Sigmoid colon (tissue), 6 donors: ENCODE measurements at regions not wholly inside any gene's neighbourhood (a gene's known extent, or its start where the extent isn't known, plus 50 kb on each side); places are given as distances from the start of the nearest gene placed in this dataset.

ENCODE experiments used
- DNase-seq: peaks from one replicate; pipeline ENCODE4 v3.0.0-alpha.2; 2019
- H3K27ac ChIP-seq, 4 donors: fragments of 200-600 bp; sonication (generic); one replicate each; pipeline ENCODE4 v1.5.1; 2016 to 2019; ENCODE audit warnings: mild to moderate bottlenecking in 1 of 4
- H3K27me3 ChIP-seq, 3 donors: fragments of 200-600 bp; sonication (generic); one replicate each; pipeline ENCODE4 v1.5.1; 2019; ENCODE audit warnings: mild to moderate bottlenecking in 1 of 3
- H3K36me3 ChIP-seq, 4 donors: fragments of 200-600 bp; sonication (generic); one replicate each; pipeline ENCODE4 v1.5.1; 2016 to 2019
- H3K4me1 ChIP-seq, 4 donors: fragments of 200-600 bp; sonication (generic); one replicate each; pipeline ENCODE4 v1.5.1; 2017 to 2019
- H3K4me3 ChIP-seq, 4 donors: fragments of 200-600 bp; sonication (generic); one replicate each; pipeline ENCODE4 v1.5.1; 2017 to 2019; ENCODE audit warnings: mild to moderate bottlenecking in 2 of 4, moderate library complexity in 1 of 4
- H3K9me3 ChIP-seq, 4 donors: fragments of 200-600 bp in 3 of 4; sonication (generic) in 3 of 4; one replicate each; pipeline versions ENCODE4 v1.5.1 to v1.6.1; 2013 to 2019
- CTCF ChIP-seq, 4 experiments: fragments of 450-650 bp in 3 of 4; fragments of 200-600 bp in 1 of 4; IDR thresholded peaks; one replicate each; pipeline ENCODE4 v1.5.1; 2016 to 2019; ENCODE audit warnings: antibody characterized with exemption in 4 of 4, mild to moderate bottlenecking in 3 of 4, moderate library complexity in 2 of 4
- EP300 ChIP-seq, 4 donors: sonication (generic); formaldehyde crosslinking; IDR thresholded peaks; one replicate each; pipeline ENCODE4 v1.6.1; 2017; ENCODE audit warnings: antibody characterized with exemption in 4 of 4
- POLR2A ChIP-seq, 2 donors: fragments of 450-650 bp; IDR thresholded peaks; one replicate each; pipeline ENCODE4 v1.6.1; 2016; ENCODE audit warnings: antibody characterized with exemption in 2 of 2, mild to moderate bottlenecking in 2 of 2, moderate library complexity in 2 of 2
- POLR2AphosphoS5 ChIP-seq, 4 donors: sonication (generic); formaldehyde crosslinking; IDR thresholded peaks; one replicate each; pipeline ENCODE4 v1.6.1; 2017; ENCODE audit warnings: antibody characterized with exemption in 4 of 4
- WGBS, 2 donors: extraction: QIAGEN DNeasy Blood & Tissue Kit; methylation state at CpG; one replicate each; pipeline ENCODE4 v1.1.7; 2013; 5-methylcytosine and 5-hydroxymethylcytosine counted together
- intact Hi-C: fragments of 100-400 bp; cut with DNase I; formaldehyde crosslinking; loops from one replicate; pipeline ENCODE4 v1.15.1; 2023
- donor health status: healthy with polysubstance abuse.
- donor health status: healthy.

GRCh38 chr3:56962922-56963321 lies 97.5 kb upstream of the SPATA12 start:
- H3K27me3 ChIP-seq = no peaks in the 10 kb centered on the region
- WGBS, 2 donors = 94 to 95% methylated on average over 2 of the region's 2 CpGs
- H3K36me3 ChIP-seq = no peaks in the 10 kb centered on the region
- TF ChIP-seq POLR2AphosphoS5 (IDR thresholded peaks at IDR 0.05) = no peak
- no peak for TF ChIP-seq POLR2A (IDR thresholded peaks at IDR 0.05)
- no peak for TF ChIP-seq EP300 (IDR thresholded peaks at IDR 0.05)
- no peak for TF ChIP-seq CTCF (IDR thresholded peaks at IDR 0.05)
- H3K4me1 ChIP-seq = peaks cover 0 to 11% (median 0%) of the 10 kb centered on the region in 4 donors
- H3K9me3 ChIP-seq = no peaks in the 10 kb centered on the region
- no peak overlapping the region for H3K27ac ChIP-seq
- DNase-seq = no peak
- H3K4me3 ChIP-seq = no peak overlapping the region
- intact Hi-C loops = no loop called here

- Histone ChIP-seq H3K36me3 (no peaks in the 10 kb centered on the region), H3K27ac (no peak overlapping the region), H3K4me1 (peaks cover 0 to 11% (median 0%) of the 10 kb centered on the region in 4 donors), H3K9me3 (no peaks in the 10 kb centered on the region), H3K4me3 (no peak overlapping the region), H3K27me3 (no peaks in the 10 kb centered on the region)
- no peak for DNase-seq
- intact Hi-C loops = no loop called here
- TF ChIP-seq EP300 (IDR thresholded peaks at IDR 0.05) = no peak
- no peak for TF ChIP-seq POLR2A (IDR thresholded peaks at IDR 0.05)
- TF ChIP-seq CTCF (IDR thresholded peaks at IDR 0.05) = no peak
- TF ChIP-seq POLR2AphosphoS5 (IDR thresholded peaks at IDR 0.05) = no peak
- 78 to 86% methylated on average over 3 of the region's 3 CpGs for WGBS, 2 donors
These were observed 98.3 kb upstream of the SPATA12 start for GRCh38 chr3:56962206-56962605.

- TF ChIP-seq EP300 (IDR thresholded peaks at IDR 0.05) = no peak
- TF ChIP-seq POLR2AphosphoS5 (IDR thresholded peaks at IDR 0.05) = no peak
- no peak for TF ChIP-seq POLR2A (IDR thresholded peaks at IDR 0.05)
- TF ChIP-seq CTCF (IDR thresholded peaks at IDR 0.05) = no peak
- Histone ChIP-seq H3K4me3 (no peak overlapping the region), H3K9me3 (no peaks in the 10 kb centered on the region), H3K27ac (no peak overlapping the region), H3K36me3 (no peaks in the 10 kb centered on the region), H3K27me3 (no peaks in the 10 kb centered on the region), H3K4me1 (peaks cover 0 to 11% (median 0%) of the 10 kb centered on the region in 4 donors)
- intact Hi-C loops = no loop called here
- 78 to 85% methylated on average over 6 of the region's 6 CpGs for WGBS, 2 donors
- no peak for DNase-seq
These were observed 100.1 kb upstream of the SPATA12 start for GRCh38 chr3:56960234-56960917.

- H3K36me3 ChIP-seq = no peaks in the 10 kb centered on the region
- no peak for DNase-seq
These were observed 101.6 kb upstream of the SPATA12 start for GRCh38 chr3:56958879-56959278.

More at GRCh38 chr3:56958879-56959278, 101.6 kb upstream of the SPATA12 start:
- H3K4me3 ChIP-seq = no peak overlapping the region
- H3K27ac ChIP-seq = no peak overlapping the region
- 91 to 94% methylated on average over 2 of the region's 2 CpGs for WGBS, 2 donors
- intact Hi-C loops = no loop called here
- peaks cover 0 to 11% (median 0%) of the 10 kb centered on the region in 4 donors for H3K4me1 ChIP-seq
- no peaks in the 10 kb centered on the region for H3K27me3 ChIP-seq
- H3K9me3 ChIP-seq = no peaks in the 10 kb centered on the region
- TF ChIP-seq EP300 (IDR thresholded peaks at IDR 0.05) = no peak
- TF ChIP-seq POLR2A (IDR thresholded peaks at IDR 0.05) = no peak
- TF ChIP-seq CTCF (IDR thresholded peaks at IDR 0.05) = no peak
- no peak for TF ChIP-seq POLR2AphosphoS5 (IDR thresholded peaks at IDR 0.05)
